CD4-positive, alpha-beta T cell treated with Interleukin-12 subunit alpha and Interleukin-12 subunit beta, for 1 hour (primary cell): ENCODE measurements at regions not wholly inside any gene's neighbourhood (a gene's known extent, or its start where the extent isn't known, plus 50 kb on each side); places are given as distances from the start of the nearest gene placed in this dataset.

Experiments
- DNase-seq: peaks from one replicate; pipeline ENCODE4 v3.0.0-alpha.2; 2020

GRCh38 chr4:114472269-114473032 is 126.2 kb upstream of the UGT8 start:
- DNase-seq: no peak

GRCh38 chr4:114474188-114474800 is 124.3 kb upstream of the UGT8 start:
- DNase-seq: no peak

- DNase-seq: no peak
Measured at GRCh38 chr4:114476310-114476709, 122.3 kb upstream of the UGT8 start.

GRCh38 chr4:114479595-114479994 is 119.0 kb upstream of the UGT8 start:
- DNase-seq: no peak

GRCh38 chr4:114481856-114482255 is 116.8 kb upstream of the UGT8 start:
- no peak for DNase-seq

GRCh38 chr4:114487101-114487500 is 111.5 kb upstream of the UGT8 start:
- no peak for DNase-seq

- no peak for DNase-seq
Measured at GRCh38 chr4:114488301-114488982, 110.2 kb upstream of the UGT8 start.

- DNase-seq: no peak
Measured at GRCh38 chr4:114494246-114494803, 104.3 kb upstream of the UGT8 start.

- no peak for DNase-seq
Measured at GRCh38 chr4:114495471-114495928, 103.1 kb upstream of the UGT8 start.

GRCh38 chr4:114497116-114497515 is 101.5 kb upstream of the UGT8 start:
- no peak for DNase-seq

GRCh38 chr4:114509340-114509739 is 89.3 kb upstream of the UGT8 start:
- no peak for DNase-seq

GRCh38 chr4:114512595-114513295 is 85.9 kb upstream of the UGT8 start:
- no peak for DNase-seq

- DNase-seq: no peak
Measured at GRCh38 chr4:114519368-114519767, 79.2 kb upstream of the UGT8 start.

GRCh38 chr4:114527170-114527569 is 71.4 kb upstream of the UGT8 start:
- DNase-seq: no peak

GRCh38 chr4:114527637-114528036 is 71.0 kb upstream of the UGT8 start:
- no peak for DNase-seq

GRCh38 chr4:114535725-114536124 is 62.9 kb upstream of the UGT8 start:
- no peak for DNase-seq

- no peak for DNase-seq
Measured at GRCh38 chr4:114537352-114537751, 61.3 kb upstream of the UGT8 start.

GRCh38 chr4:114538012-114538617 is 60.5 kb upstream of the UGT8 start:
- no peak for DNase-seq

- DNase-seq: no peak
Measured at GRCh38 chr4:114539985-114540384, 58.6 kb upstream of the UGT8 start.

GRCh38 chr4:114547340-114548134 is 51.1 kb upstream of the UGT8 start:
- DNase-seq: no peak
